ENCODE measurements at regions not wholly inside any gene's neighbourhood (a gene's known extent, or its start where the extent isn't known, plus 50 kb on each side); places are given as distances from the start of the nearest gene placed in this dataset.
"Not testable (repeated sequence)": the region's sequence is repeated elsewhere in the genome, so short reads cannot be mapped to it uniquely, and the experiment has no call there.

GRCh38 chr3:64437131-64437530 lies 211.9 kb upstream of the PRICKLE2 start:
- DNase-seq (ENCODE audit: low spot score) = no peak

- DNase-seq (ENCODE audit: low spot score) = not testable (repeated sequence)
Measured at GRCh38 chr3:64435023-64435422, 209.8 kb upstream of the PRICKLE2 start.

- DNase-seq (ENCODE audit: low spot score) = no peak
Measured at GRCh38 chr3:64432870-64433269, 207.6 kb upstream of the PRICKLE2 start.

- DNase-seq (ENCODE audit: low spot score) = no peak
Measured at GRCh38 chr3:64431526-64432091, 206.3 kb upstream of the PRICKLE2 start.

- no peak for DNase-seq (ENCODE audit: low spot score)
Measured at GRCh38 chr3:64427671-64428070, 202.4 kb upstream of the PRICKLE2 start.

- no peak for DNase-seq (ENCODE audit: low spot score)
Measured at GRCh38 chr3:64426551-64426950, 201.3 kb upstream of the PRICKLE2 start.

GRCh38 chr3:64422932-64423331 lies 197.7 kb upstream of the PRICKLE2 start:
- no peak for DNase-seq (ENCODE audit: low spot score)

- peak; percentile 45 for DNase-seq (ENCODE audit: low spot score)
Measured at GRCh38 chr3:64422192-64422591, 196.9 kb upstream of the PRICKLE2 start.

- DNase-seq (ENCODE audit: low spot score) = peak; percentile 46
Measured at GRCh38 chr3:64417816-64418215, 192.6 kb upstream of the PRICKLE2 start.

- no peak for DNase-seq (ENCODE audit: low spot score)
Measured at GRCh38 chr3:64414043-64414442, 188.8 kb upstream of the PRICKLE2 start.

GRCh38 chr3:64411101-64411500 lies 185.8 kb upstream of the PRICKLE2 start:
- DNase-seq (ENCODE audit: low spot score) = no peak

- DNase-seq (ENCODE audit: low spot score) = no peak
Measured at GRCh38 chr3:64410226-64410625, 185.0 kb upstream of the PRICKLE2 start.

GRCh38 chr3:64408770-64409169 lies 183.5 kb upstream of the PRICKLE2 start:
- DNase-seq (ENCODE audit: low spot score) = no peak

- DNase-seq (ENCODE audit: low spot score) = no peak
Measured at GRCh38 chr3:64406271-64406670, 181.0 kb upstream of the PRICKLE2 start.

GRCh38 chr3:64405211-64405835 lies 180.1 kb upstream of the PRICKLE2 start:
- no peak for DNase-seq (ENCODE audit: low spot score)

- DNase-seq (ENCODE audit: low spot score) = no peak
Measured at GRCh38 chr3:64400706-64401105, 175.4 kb upstream of the PRICKLE2 start.

- peak; percentile 59 for DNase-seq (ENCODE audit: low spot score)
Measured at GRCh38 chr3:64399205-64399800, 174.0 kb upstream of the PRICKLE2 start.

GRCh38 chr3:64398476-64398875 lies 173.2 kb upstream of the PRICKLE2 start:
- DNase-seq (ENCODE audit: low spot score) = peak; percentile 56

- DNase-seq (ENCODE audit: low spot score) = no peak
Measured at GRCh38 chr3:64398006-64398405, 172.7 kb upstream of the PRICKLE2 start.

- DNase-seq (ENCODE audit: low spot score) = peak; percentile 38
Measured at GRCh38 chr3:64397573-64397972, 172.3 kb upstream of the PRICKLE2 start.

GRCh38 chr3:64395490-64395889 lies 170.2 kb upstream of the PRICKLE2 start:
- DNase-seq (ENCODE audit: low spot score) = no peak

- DNase-seq (ENCODE audit: low spot score) = no peak
Measured at GRCh38 chr3:64393193-64393592, 167.9 kb upstream of the PRICKLE2 start.

- no peak for DNase-seq (ENCODE audit: low spot score)
Measured at GRCh38 chr3:64392001-64392400, 166.7 kb upstream of the PRICKLE2 start.

- no peak for DNase-seq (ENCODE audit: low spot score)
Measured at GRCh38 chr3:64390893-64391292, 165.6 kb upstream of the PRICKLE2 start.
